ENCODE measurements at regions not wholly inside any gene's neighbourhood (a gene's known extent, or its start where the extent isn't known, plus 50 kb on each side); places are given as distances from the start of the nearest gene placed in this dataset.

GRCh38 chr6:169861431-169862042, 110.1 kb downstream of the ERMARD start:
- intact Hi-C loops (cut with DNase I; ENCODE audit: low total_unique reads) = no loop called here
- H3K9me3 ChIP-seq = no peaks in the 10 kb centered on the region
- no peak overlapping the region for H3K27ac ChIP-seq
- TF ChIP-seq CTCF (IDR thresholded peaks at IDR 0.05) (no peak), POLR2A (IDR thresholded peaks at IDR 0.05) (no peak)
- no peak for DNase-seq
- no peaks in the 10 kb centered on the region for H3K27me3 ChIP-seq
- no peaks in the 10 kb centered on the region for H3K36me3 ChIP-seq (ENCODE audit: low read depth, missing control alignments)
- WGBS, 2 donors = 90 to 96% methylated on average over 10 to 17 of the region's 17 CpGs
- H3K4me3 ChIP-seq = no peak overlapping the region
- peaks cover 6% of the 10 kb centered on the region for H3K4me1 ChIP-seq

GRCh38 chr6:169859978-169860703, 108.7 kb downstream of the ERMARD start:
- TF ChIP-seq POLR2A (IDR thresholded peaks at IDR 0.05) (no peak), CTCF (IDR thresholded peaks at IDR 0.05) (no peak)
- Histone ChIP-seq H3K4me3 (no peak overlapping the region), H3K27me3 (no peaks in the 10 kb centered on the region), H3K27ac (no peak overlapping the region), H3K36me3 (ENCODE audit: low read depth, missing control alignments) (no peaks in the 10 kb centered on the region), H3K4me1 (peaks cover 6% of the 10 kb centered on the region), H3K9me3 (no peaks in the 10 kb centered on the region)
- intact Hi-C loops (cut with DNase I; ENCODE audit: low total_unique reads) = no loop called here
- peak; percentile 4 for DNase-seq
- WGBS, 2 donors = 91 to 95% methylated on average over 6 to 18 of the region's 18 CpGs

GRCh38 chr6:169859401-169859977, 108.1 kb downstream of the ERMARD start:
- no peak for DNase-seq
- H3K27me3 ChIP-seq = no peaks in the 10 kb centered on the region
- no peaks in the 10 kb centered on the region for H3K36me3 ChIP-seq (ENCODE audit: low read depth, missing control alignments)
- no peak overlapping the region for H3K4me3 ChIP-seq
- H3K4me1 ChIP-seq = peaks cover 6% of the 10 kb centered on the region
- H3K27ac ChIP-seq = no peak overlapping the region
- no peaks in the 10 kb centered on the region for H3K9me3 ChIP-seq
- intact Hi-C loops (cut with DNase I; ENCODE audit: low total_unique reads) = no loop called here
- 91% methylated on average over 7 of the region's 7 CpGs for WGBS, 2 donors
- TF ChIP-seq POLR2A (IDR thresholded peaks at IDR 0.05) (no peak), CTCF (IDR thresholded peaks at IDR 0.05) (no peak)

- Histone ChIP-seq H3K4me1 (peaks cover 6% of the 10 kb centered on the region), H3K4me3 (no peak overlapping the region), H3K36me3 (ENCODE audit: low read depth, missing control alignments) (no peaks in the 10 kb centered on the region), H3K27me3 (no peaks in the 10 kb centered on the region), H3K9me3 (no peaks in the 10 kb centered on the region), H3K27ac (no peak overlapping the region)
- intact Hi-C loops (cut with DNase I; ENCODE audit: low total_unique reads) = no loop called here
- peak; percentile 8 for DNase-seq
- 96 to 98% methylated on average over 7 to 10 of the region's 10 CpGs for WGBS, 2 donors
- TF ChIP-seq CTCF (IDR thresholded peaks at IDR 0.05) (no peak), POLR2A (IDR thresholded peaks at IDR 0.05) (no peak)
Measured at GRCh38 chr6:169858935-169859351, 107.5 kb downstream of the ERMARD start.

Measured in testis (tissue), 2 donors.